ENCODE measurements at regions not wholly inside any gene's neighbourhood (a gene's known extent, or its start where the extent isn't known, plus 50 kb on each side); places are given as distances from the start of the nearest gene placed in this dataset.

DNA sequence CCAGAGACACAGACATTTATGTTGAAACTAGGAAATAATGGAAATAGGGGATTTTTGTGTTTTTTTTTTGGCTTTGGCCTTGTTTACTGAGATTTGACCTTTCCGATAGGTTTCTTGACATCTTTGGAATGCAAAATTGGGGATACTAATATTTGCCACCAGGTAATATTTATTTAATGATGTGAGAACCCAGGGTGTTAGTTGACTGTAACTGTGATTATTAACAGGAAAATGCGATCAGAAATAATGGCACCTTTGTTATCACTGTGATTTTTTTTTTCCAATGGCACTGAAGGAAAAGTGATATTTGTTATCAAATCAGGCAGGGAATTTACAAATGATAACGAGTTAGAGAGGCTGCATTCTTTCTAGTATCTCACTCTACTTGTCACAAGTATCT lies 330.5 kb downstream of the SOX4 start:
- DNase-seq (ENCODE audit: low read depth): no peak
- CTCF ChIA-PET: no interaction called here

DNA sequence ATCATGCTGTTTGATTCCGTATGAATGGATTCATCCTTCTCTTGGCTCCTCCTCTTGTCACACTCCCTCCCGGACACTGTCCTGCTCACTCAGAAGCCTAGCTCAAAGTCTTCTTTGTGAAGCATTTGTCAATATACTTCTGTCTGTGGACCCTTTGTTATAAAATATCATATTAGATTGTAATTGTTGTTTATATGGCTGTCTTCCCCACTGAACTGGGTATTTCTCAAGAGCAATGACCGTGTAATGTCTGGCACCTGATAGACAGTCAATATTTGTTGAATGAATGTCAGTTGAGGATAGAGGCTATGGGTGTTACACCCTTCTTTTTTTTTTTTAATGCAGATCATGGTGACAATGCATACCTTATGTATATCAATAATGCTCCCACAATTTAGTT lies 335.3 kb downstream of the SOX4 start:
- DNase-seq (ENCODE audit: low read depth): no peak
- TF ChIP-seq, protein P1, sequence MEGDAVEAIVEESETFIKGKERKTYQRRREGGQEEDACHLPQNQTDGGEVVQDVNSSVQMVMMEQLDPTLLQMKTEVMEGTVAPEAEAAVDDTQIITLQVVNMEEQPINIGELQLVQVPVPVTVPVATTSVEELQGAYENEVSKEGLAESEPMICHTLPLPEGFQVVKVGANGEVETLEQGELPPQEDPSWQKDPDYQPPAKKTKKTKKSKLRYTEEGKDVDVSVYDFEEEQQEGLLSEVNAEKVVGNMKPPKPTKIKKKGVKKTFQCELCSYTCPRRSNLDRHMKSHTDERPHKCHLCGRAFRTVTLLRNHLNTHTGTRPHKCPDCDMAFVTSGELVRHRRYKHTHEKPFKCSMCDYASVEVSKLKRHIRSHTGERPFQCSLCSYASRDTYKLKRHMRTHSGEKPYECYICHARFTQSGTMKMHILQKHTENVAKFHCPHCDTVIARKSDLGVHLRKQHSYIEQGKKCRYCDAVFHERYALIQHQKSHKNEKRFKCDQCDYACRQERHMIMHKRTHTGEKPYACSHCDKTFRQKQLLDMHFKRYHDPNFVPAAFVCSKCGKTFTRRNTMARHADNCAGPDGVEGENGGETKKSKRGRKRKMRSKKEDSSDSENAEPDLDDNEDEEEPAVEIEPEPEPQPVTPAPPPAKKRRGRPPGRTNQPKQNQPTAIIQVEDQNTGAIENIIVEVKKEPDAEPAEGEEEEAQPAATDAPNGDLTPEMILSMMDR (IDR thresholded peaks at IDR 0.05; ENCODE audit: insufficient read depth, low read depth, low read length): no peak
- ChIA-PET CTCF (no interaction called here), POLR2A (no interaction called here)
- Histone ChIP-seq H3K27me3 (ENCODE audit: control insufficient read depth, insufficient read depth, low read length) (no peaks in the 10 kb centered on the region), H3K36me3 (ENCODE audit: control insufficient read depth, insufficient read depth, low read length) (no peaks in the 10 kb centered on the region), H3K4me3 (ENCODE audit: low read depth, low read length) (no peak overlapping the region)

More for the DNA sequence above, 330.5 kb downstream of the SOX4 start:
- Histone ChIP-seq H3K27me3 (ENCODE audit: control insufficient read depth, insufficient read depth, low read length) (no peaks in the 10 kb centered on the region), H3K4me3 (ENCODE audit: low read depth, low read length) (no peak overlapping the region), H3K36me3 (ENCODE audit: control insufficient read depth, insufficient read depth, low read length) (no peaks in the 10 kb centered on the region)
- POLR2A ChIA-PET: interaction anchor here (0.8 kb wide), 1 partner anchor 330 kb away, joined by 5 read pairs; the partner anchor contains the start of gene SOX4
- TF ChIP-seq, protein P1 (IDR thresholded peaks at IDR 0.05; ENCODE audit: insufficient read depth, low read depth, low read length): no peak

DNA sequence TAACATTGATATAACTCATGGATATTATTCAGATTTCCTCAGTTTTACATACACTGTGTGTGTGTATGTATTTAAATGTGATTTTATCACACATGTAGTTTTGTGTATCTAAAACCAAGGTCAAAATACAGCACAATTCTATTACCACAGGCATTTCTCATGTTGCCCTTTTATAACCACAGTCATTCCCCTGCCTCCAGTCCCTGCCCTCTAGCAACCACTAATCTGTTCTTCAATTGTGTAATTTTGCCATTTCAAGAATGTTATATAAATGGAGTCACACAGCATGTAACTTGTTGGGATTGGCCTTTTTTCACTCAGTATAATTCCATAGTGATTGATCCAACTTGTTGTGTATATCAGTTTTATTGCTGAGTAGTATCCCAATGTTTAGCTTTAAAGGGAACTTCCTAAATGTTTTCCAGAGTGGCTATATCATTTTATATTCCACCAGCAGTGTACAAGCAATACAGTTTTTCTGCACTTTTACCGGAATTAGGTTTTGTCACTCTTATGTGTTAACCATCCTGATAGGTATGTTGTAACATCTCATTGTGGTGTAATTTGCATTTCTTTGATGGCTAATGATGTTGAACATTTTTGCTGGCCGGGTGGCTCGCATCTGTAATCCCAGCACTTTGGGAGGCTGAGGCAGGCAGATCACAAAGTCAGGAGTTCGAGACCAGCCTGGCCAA lies 338.2 kb downstream of the SOX4 start:
- TF ChIP-seq, protein P1 (IDR thresholded peaks at IDR 0.05; ENCODE audit: insufficient read depth, low read depth, low read length): no peak
- CTCF ChIA-PET: no interaction called here
- Histone ChIP-seq H3K36me3 (ENCODE audit: control insufficient read depth, insufficient read depth, low read length) (no peaks in the 10 kb centered on the region), H3K27me3 (ENCODE audit: control insufficient read depth, insufficient read depth, low read length) (no peaks in the 10 kb centered on the region), H3K4me3 (ENCODE audit: low read depth, low read length) (no peak overlapping the region)
- no peak for DNase-seq (ENCODE audit: low read depth)
- POLR2A ChIA-PET: no interaction called here

DNA sequence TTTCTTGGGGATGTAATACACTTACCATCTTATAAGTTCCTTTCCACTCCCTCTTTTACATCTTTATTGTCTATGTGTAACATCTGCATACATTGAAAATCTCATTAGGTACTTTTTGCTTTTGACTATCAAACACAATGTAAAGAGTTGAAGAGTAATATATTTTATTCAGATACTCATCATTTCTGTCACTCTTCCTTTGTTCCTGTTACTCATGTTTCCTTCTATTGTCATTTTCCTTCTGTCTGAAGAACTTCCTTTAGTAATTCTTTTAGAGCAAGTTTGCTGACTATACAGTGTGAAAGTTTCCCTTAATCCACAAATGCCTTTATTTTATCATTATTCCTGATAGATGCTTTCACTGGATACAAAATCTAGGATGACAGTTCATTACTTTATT lies 339.8 kb downstream of the SOX4 start:
- no peak for DNase-seq (ENCODE audit: low read depth)
- CTCF ChIA-PET: no interaction called here
- no peaks in the 10 kb centered on the region for H3K27me3 ChIP-seq (ENCODE audit: control insufficient read depth, insufficient read depth, low read length)

DNA sequence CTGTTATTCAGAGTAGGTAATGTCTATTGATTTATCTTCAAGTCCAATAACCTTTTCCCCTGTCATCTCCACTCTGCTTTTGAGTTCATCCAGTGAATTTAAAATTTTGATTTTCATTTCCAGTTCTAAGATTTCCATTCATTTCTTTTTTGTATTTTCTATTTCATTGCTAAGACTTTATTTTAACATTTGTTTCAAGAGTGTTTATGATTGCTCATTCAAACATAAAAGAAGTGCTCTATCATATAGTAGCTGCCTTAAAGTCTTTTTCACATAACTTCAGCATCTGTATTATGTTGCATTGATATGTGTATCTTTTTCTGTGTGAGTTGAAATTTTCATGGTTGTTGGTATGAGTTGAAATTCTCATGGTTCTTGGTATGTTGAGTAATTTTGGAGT lies 341.6 kb downstream of the SOX4 start:
- CTCF ChIA-PET: interaction anchor here (0.6 to 1.5 kb wide), 4 partner anchors 10 to 835 kb away, joined by 3 to 5 read pairs (median 3); no protein-coding TSS in a partner anchor
- H3K4me3 ChIP-seq (ENCODE audit: low read depth, low read length): no peak overlapping the region
- no peaks in the 10 kb centered on the region for H3K27me3 ChIP-seq (ENCODE audit: control insufficient read depth, insufficient read depth, low read length)
- H3K36me3 ChIP-seq (ENCODE audit: control insufficient read depth, insufficient read depth, low read length): no peaks in the 10 kb centered on the region
- DNase-seq (ENCODE audit: low read depth): no peak
- POLR2A ChIA-PET: no interaction called here
- TF ChIP-seq, protein P1 (IDR thresholded peaks at IDR 0.05; ENCODE audit: insufficient read depth, low read depth, low read length): no peak

More for the DNA sequence above, 339.8 kb downstream of the SOX4 start:
- POLR2A ChIA-PET: no interaction called here
- Histone ChIP-seq H3K36me3 (ENCODE audit: control insufficient read depth, insufficient read depth, low read length) (no peaks in the 10 kb centered on the region), H3K4me3 (ENCODE audit: low read depth, low read length) (no peak overlapping the region)
- TF ChIP-seq, protein P1 (IDR thresholded peaks at IDR 0.05; ENCODE audit: insufficient read depth, low read depth, low read length): no peak
